Fibroblast of lung (primary cell): ENCODE measurements at regions not wholly inside any gene's neighbourhood (a gene's known extent, or its start where the extent isn't known, plus 50 kb on each side); places are given as distances from the start of the nearest gene placed in this dataset.

Source experiments
- DNase-seq, 2 donors: peaks; one replicate each; pipeline versions ENCODE4 v3.0.0 to v3.0.0-alpha.2; 2010; ENCODE audit warnings: low read depth in 2 of 2
- H2AFZ ChIP-seq: 2 replicates; pipeline ENCODE4 v1.5.1; 2012; ENCODE audit warnings: low read length, control low read depth, inconsistent platforms
- H3K27ac ChIP-seq: 2 replicates; pipeline ENCODE4 v1.5.1; 2011; ENCODE audit warnings: low read length, control low read depth; ENCODE audit not compliant: insufficient read depth
- H3K27me3 ChIP-seq: 2 replicates; pipeline ENCODE4 v1.5.1; 2011; ENCODE audit warnings: mild to moderate bottlenecking, low read length; ENCODE audit not compliant: control insufficient read depth, insufficient read depth
- H3K36me3 ChIP-seq: 2 replicates; pipeline ENCODE4 v1.5.1; 2011; ENCODE audit warnings: low read length; ENCODE audit not compliant: control insufficient read depth, insufficient read depth
- H3K4me1 ChIP-seq: 2 replicates; pipeline ENCODE4 v1.5.1; 2011; ENCODE audit warnings: low read length; ENCODE audit not compliant: control insufficient read depth, insufficient read depth; ENCODE audit errors: extremely low read depth
- H3K4me2 ChIP-seq: 2 replicates; pipeline ENCODE4 v1.5.1; 2011; ENCODE audit warnings: low read length, control low read depth; ENCODE audit not compliant: insufficient read depth; ENCODE audit errors: extremely low read depth
- H3K4me3 ChIP-seq, 4 experiments: fragments of 200-600 bp in 1 of 4; sonication (generic) in 1 of 4; replicated peaks in 1 of 4; 2 replicates each; pipeline ENCODE4 v1.5.1; 2011 to 2016; ENCODE audit warnings: low read length in 4 of 4, low read depth in 3 of 4, mild to moderate bottlenecking in 3 of 4, control low read depth in 2 of 4, inconsistent platforms in 1 of 4, mixed read lengths in 1 of 4; ENCODE audit not compliant: insufficient read depth in 1 of 4; ENCODE audit errors: control extremely low read depth in 1 of 4
- H3K79me2 ChIP-seq: 2 replicates; pipeline ENCODE4 v1.5.1; 2012; ENCODE audit warnings: mild to moderate bottlenecking, low read length, inconsistent platforms; ENCODE audit not compliant: control insufficient read depth, insufficient read depth
- H3K9ac ChIP-seq: 2 replicates; pipeline ENCODE4 v1.5.1; 2011; ENCODE audit warnings: mild to moderate bottlenecking, low read length, control low read depth; ENCODE audit not compliant: insufficient read depth
- H3K9me3 ChIP-seq: 2 replicates; pipeline ENCODE4 v1.5.1; 2012; ENCODE audit warnings: low read depth, low read length; ENCODE audit not compliant: control insufficient read depth, insufficient read depth
- H4K20me1 ChIP-seq: 2 replicates; pipeline ENCODE4 v1.5.1; 2011; ENCODE audit warnings: low read length; ENCODE audit not compliant: control insufficient read depth, insufficient read depth; ENCODE audit errors: extremely low read depth
- EZH2 ChIP-seq: IDR thresholded peaks from 2 replicates; pipeline ENCODE4 v1.5.1; 2012; ENCODE audit warnings: low read length, control low read depth, mild to moderate bottlenecking; ENCODE audit errors: missing control alignments
- TF ChIP-seq, protein P1 (sequence below), 2 donors: IDR thresholded peaks in 1 of 2; conservative IDR thresholded peaks in 1 of 2; 1 replicate in 1 of 2; 2 replicates in 1 of 2; pipeline ENCODE4 v1.5.1; 2011 to 2012; ENCODE audit warnings: low read length in 2 of 2, control low read depth in 1 of 2, inconsistent platforms in 1 of 2, low read depth in 1 of 2, mild to moderate bottlenecking in 1 of 2

GRCh38 chr6:139542351-139542750, 167.9 kb upstream of the CITED2 start:
- Histone ChIP-seq H4K20me1 (no peaks in the 10 kb centered on the region), H3K36me3 (no peaks in the 10 kb centered on the region), H3K79me2 (no peaks in the 10 kb centered on the region), H3K27ac (no peak overlapping the region), H3K9me3 (no peaks in the 10 kb centered on the region), H3K27me3 (no peaks in the 10 kb centered on the region), H3K9ac (no peak overlapping the region), H3K4me1 (peaks cover 15% of the 10 kb centered on the region), H3K4me2 (no peak overlapping the region), H2AFZ (no peak overlapping the region), H3K4me3 (no peak overlapping the region)
- DNase-seq, result no peak
- no peak for TF ChIP-seq EZH2
- TF ChIP-seq, protein P1, sequence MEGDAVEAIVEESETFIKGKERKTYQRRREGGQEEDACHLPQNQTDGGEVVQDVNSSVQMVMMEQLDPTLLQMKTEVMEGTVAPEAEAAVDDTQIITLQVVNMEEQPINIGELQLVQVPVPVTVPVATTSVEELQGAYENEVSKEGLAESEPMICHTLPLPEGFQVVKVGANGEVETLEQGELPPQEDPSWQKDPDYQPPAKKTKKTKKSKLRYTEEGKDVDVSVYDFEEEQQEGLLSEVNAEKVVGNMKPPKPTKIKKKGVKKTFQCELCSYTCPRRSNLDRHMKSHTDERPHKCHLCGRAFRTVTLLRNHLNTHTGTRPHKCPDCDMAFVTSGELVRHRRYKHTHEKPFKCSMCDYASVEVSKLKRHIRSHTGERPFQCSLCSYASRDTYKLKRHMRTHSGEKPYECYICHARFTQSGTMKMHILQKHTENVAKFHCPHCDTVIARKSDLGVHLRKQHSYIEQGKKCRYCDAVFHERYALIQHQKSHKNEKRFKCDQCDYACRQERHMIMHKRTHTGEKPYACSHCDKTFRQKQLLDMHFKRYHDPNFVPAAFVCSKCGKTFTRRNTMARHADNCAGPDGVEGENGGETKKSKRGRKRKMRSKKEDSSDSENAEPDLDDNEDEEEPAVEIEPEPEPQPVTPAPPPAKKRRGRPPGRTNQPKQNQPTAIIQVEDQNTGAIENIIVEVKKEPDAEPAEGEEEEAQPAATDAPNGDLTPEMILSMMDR (conservative IDR thresholded peaks at IDR 0.05 in 1 of 2, IDR thresholded peaks at IDR 0.05 in 1 of 2; ENCODE audit: low read depth in 1 of 2, low read length in 2 of 2), result no peak

- Histone ChIP-seq H3K27me3 (no peaks in the 10 kb centered on the region), H3K4me1 (peaks cover 10% of the 10 kb centered on the region), H3K27ac (peak overlapping the region; percentile 85), H3K9me3 (no peaks in the 10 kb centered on the region), H3K4me3 (no peak overlapping the region), H3K4me2 (no peak overlapping the region), H3K36me3 (no peaks in the 10 kb centered on the region), H3K9ac (no peak overlapping the region), H4K20me1 (no peaks in the 10 kb centered on the region), H2AFZ (no peak overlapping the region), H3K79me2 (no peaks in the 10 kb centered on the region)
- DNase-seq, result no peak
- TF ChIP-seq, protein P1 (conservative IDR thresholded peaks at IDR 0.05 in 1 of 2, IDR thresholded peaks at IDR 0.05 in 1 of 2; ENCODE audit: low read depth in 1 of 2, low read length in 2 of 2), result no peak
- no peak for TF ChIP-seq EZH2
These were observed 166.4 kb upstream of the CITED2 start for GRCh38 chr6:139540894-139541293.

GRCh38 chr6:139540276-139540675, 165.8 kb upstream of the CITED2 start:
- no peaks in the 10 kb centered on the region for H4K20me1 ChIP-seq
- no peak overlapping the region for H3K4me3 ChIP-seq
- H2AFZ ChIP-seq, result no peak overlapping the region
- no peaks in the 10 kb centered on the region for H3K9me3 ChIP-seq
- H3K27ac ChIP-seq, result peak overlapping the region; percentile 85
- no peaks in the 10 kb centered on the region for H3K27me3 ChIP-seq
- H3K4me1 ChIP-seq, result peaks cover 10% of the 10 kb centered on the region
- TF ChIP-seq, protein P1 (conservative IDR thresholded peaks at IDR 0.05 in 1 of 2, IDR thresholded peaks at IDR 0.05 in 1 of 2; ENCODE audit: low read depth in 1 of 2, low read length in 2 of 2), result no peak
- TF ChIP-seq EZH2, result no peak
- peak overlapping the region; percentile 59 for H3K4me2 ChIP-seq
- no peaks in the 10 kb centered on the region for H3K36me3 ChIP-seq
- peak; percentile 71 to 88 for DNase-seq
- H3K9ac ChIP-seq, result no peak overlapping the region
- H3K79me2 ChIP-seq, result no peaks in the 10 kb centered on the region
